Cerebellar nuclear complex (tissue), 1 donor: ENCODE measurements at regions not wholly inside any gene's neighbourhood (a gene's known extent, or its start where the extent isn't known, plus 50 kb on each side); places are given as distances from the start of the nearest gene placed in this dataset.

ENCODE experiments used
- DNase-seq, 2 experiments: peaks; one replicate each; lab custom pipeline; 2025; lab: John Stamatoyannopoulos, UW

- DNase-seq = no peak
Measured at GRCh38 chr10:131751827-131752775, 148.7 kb upstream of the PPP2R2D start.

- no peak for DNase-seq
Measured at GRCh38 chr10:131753336-131753735, 147.5 kb upstream of the PPP2R2D start.

- DNase-seq = no peak
Measured at GRCh38 chr10:131755200-131755599, 145.6 kb upstream of the PPP2R2D start.

GRCh38 chr10:131757285-131758058 lies 143.3 kb upstream of the PPP2R2D start:
- DNase-seq = no peak

GRCh38 chr10:131758062-131758938 lies 142.5 kb upstream of the PPP2R2D start:
- DNase-seq = no peak

- DNase-seq = no peak
Measured at GRCh38 chr10:131758939-131759301, 141.9 kb upstream of the PPP2R2D start.

- DNase-seq = no peak
Measured at GRCh38 chr10:131759347-131759746, 141.5 kb upstream of the PPP2R2D start.

- DNase-seq = no peak
Measured at GRCh38 chr10:131760416-131761166, 140.2 kb upstream of the PPP2R2D start.

GRCh38 chr10:131762789-131763696 lies 137.8 kb upstream of the PPP2R2D start:
- DNase-seq = no peak

GRCh38 chr10:131764929-131765328 lies 135.9 kb upstream of the PPP2R2D start:
- no peak for DNase-seq

GRCh38 chr10:131766096-131766495 lies 134.7 kb upstream of the PPP2R2D start:
- DNase-seq = no peak

GRCh38 chr10:131767716-131768115 lies 133.1 kb upstream of the PPP2R2D start:
- DNase-seq = no peak

- DNase-seq = no peak
Measured at GRCh38 chr10:131769571-131770410, 131.0 kb upstream of the PPP2R2D start.

- no peak for DNase-seq
Measured at GRCh38 chr10:131770946-131771633, 129.7 kb upstream of the PPP2R2D start.

GRCh38 chr10:131771634-131772358 lies 129.0 kb upstream of the PPP2R2D start:
- no peak for DNase-seq

GRCh38 chr10:131772441-131772840 lies 128.4 kb upstream of the PPP2R2D start:
- DNase-seq = no peak

GRCh38 chr10:131773370-131774343 lies 127.2 kb upstream of the PPP2R2D start:
- no peak for DNase-seq
